ENCODE measurements at regions not wholly inside any gene's neighbourhood (a gene's known extent, or its start where the extent isn't known, plus 50 kb on each side); places are given as distances from the start of the nearest gene placed in this dataset.
"Not testable (repeated sequence)": the region's sequence is repeated elsewhere in the genome, so short reads cannot be mapped to it uniquely, and the experiment has no call there.

DNA sequence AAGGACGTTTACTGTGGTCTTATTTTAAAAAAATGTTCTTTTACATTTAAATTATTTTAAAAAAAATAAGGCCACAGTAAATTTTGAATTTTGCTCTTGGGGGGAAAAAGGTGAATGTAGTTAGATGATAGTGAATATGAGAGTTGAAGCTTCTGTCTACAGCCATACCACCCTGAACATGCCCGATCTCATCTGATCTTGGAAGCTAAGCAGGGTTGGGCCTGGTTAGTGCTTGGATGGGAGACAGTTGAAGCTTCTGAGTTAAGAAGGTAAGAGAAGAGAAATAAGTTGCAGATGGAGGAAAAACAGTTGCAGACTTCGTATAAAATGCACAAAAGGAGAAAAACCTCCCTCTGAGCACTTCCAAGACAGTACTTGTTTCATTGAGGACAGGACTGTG, 115.6 kb upstream of the NR3C2 start:
- no peak for DNase-seq

DNA sequence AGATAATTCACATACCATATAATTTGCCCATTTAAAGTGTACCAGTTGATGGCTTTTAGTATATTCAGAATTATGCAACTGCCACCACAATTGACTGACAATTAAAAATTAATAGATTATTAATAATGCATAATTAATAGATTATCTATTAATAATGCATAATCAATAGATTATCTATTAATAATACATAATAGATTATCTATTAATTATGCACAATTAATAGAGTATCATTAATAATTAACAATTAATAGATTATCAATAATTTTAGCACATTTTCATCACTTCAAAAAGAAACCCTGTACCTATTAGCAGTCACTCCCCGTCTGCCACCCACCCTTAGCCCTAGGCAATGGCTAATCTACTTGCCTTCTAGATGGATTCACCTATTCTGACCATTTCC, 108.6 kb upstream of the NR3C2 start:
- no peak for DNase-seq

DNA sequence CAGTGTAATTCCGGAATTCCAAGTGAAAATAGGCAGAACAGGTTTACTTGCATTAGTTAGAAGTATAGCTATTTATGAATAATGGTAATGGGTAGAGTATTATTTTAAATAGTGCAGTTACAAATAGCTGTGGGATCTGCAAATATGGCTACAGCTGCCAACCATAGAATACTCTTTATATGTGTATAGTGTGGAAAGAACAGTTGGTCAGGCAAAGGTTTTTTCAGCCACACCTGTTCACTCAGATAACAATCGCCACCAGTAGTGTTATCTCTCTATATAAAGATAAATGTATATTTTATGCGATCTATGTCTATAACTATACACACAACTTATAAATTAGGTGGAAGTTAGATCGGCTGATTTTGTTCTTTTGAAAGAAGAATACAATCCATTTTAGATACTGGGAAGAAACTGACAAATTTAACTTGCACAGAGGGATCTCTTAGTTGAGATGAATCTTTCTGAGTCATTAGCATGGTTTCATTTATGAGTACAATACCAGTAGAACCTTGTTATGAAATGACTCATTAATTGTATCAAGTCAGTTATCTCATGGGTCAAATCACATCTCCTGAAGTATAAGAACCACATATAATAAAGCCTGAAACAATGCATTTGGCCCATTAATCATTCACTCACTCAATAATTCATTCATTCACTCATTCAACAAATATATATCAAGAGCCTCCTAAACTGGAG, 100.9 kb upstream of the NR3C2 start:
- no peak for DNase-seq

DNA sequence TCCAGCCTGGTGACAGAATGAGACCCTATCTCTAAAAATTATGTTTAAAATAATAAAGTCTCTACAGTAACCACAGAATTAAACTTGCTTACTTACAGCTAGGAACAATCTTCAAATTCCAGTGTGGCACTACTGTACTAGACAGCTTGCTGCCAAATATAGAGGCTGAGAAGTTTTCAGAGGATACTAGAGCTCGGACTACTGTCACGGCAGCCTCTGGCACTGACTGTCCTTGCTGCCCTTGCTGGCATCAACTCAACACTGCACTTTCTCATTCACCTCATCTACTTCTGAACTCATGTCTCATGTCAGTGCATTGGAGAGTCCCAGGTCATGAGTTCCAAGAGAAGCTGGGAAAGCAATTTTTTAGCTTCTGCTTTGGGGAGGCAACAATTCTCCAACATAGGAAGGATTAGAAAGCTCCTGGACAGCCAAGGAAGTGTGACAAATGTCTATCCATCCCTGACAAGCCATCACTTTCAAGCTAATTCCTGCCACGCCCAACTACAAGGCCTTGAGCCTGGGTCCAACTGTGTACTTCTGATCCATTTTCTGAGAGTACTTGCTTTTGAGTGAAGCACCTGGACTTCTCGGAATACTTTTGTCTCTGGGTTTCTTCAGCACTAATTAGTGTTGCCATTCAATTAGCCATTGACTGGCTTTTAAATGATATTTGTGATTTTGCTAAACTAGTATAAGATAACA, 98.6 kb upstream of the NR3C2 start:
- DNase-seq, result no peak

DNA sequence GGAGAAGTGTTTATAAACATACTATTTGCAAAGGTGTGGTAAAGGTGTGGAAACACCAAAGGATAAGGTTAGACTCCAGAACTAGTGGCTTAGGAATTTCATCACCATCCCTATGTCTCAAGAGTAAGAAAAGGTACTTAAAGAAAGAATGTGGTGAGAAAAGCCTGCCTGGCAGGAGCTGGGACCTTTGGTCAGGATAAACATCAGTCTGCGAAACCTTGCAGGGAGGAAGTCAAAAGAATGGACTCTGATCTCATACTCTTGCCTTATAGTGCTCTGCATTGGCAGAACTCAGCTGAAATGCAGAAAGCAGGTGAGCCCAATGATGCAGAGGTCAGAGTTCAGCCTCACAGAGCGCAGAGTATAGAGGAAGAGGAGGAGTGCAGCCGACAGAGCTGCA, 97.2 kb upstream of the NR3C2 start:
- DNase-seq, result no peak

DNA sequence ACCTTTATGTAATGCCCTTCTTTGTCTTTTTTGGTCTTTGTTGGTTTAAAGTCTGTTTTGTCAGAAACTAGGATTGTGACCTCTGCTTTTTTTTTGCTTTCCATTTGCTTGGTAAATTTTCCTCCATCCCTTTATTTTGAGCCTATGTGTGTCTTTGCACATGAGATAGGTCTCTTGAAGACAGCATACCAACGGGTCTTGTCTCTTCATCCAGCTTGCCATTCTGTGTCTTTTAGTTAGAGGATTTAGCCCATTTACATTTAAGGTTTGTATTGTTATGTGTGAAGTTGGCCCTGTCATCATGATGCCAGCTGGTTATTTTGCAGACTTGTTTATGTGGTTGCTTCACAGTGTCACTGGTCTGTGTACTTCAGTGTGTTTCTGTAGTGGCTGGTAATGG, 91.6 kb upstream of the NR3C2 start:
- not testable (repeated sequence) for DNase-seq

DNA sequence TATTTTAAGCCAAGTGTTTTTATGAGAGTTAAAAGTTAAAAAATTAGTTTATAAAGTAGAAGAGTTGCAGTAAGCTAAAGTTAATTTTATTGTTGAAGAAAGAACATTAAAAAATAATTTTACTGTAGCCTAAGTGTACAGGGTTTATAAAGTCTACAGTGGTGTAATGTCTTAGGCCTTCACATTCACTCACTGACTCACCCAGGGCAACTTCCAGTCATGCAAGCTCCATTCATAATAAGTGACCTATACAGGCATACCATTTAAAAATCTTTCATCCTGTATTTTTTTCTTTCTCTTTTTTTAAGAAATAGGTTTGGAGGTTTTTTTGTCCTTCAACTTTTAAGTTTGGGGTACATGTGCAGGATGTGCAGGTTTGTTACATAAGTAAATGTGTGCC, 87.9 kb upstream of the NR3C2 start:
- DNase-seq, result no peak

DNA sequence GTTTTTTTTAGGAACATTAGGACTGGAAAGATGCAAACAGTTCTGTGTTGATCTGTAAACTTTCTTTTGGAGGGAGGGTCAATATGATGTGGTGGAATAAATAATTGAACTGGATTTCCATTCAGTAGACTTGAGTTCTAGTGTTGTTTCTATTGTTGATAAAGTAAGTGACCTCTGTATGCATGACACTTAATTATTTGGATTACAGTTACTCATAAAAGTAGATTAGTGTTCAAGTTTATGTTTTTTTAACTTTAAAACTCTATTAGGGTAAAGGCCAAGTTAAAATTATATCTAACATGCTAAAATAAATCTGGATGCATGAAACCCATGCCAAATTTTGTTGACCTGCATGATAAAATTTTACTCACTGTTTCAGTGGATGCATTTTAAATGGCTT, 85.4 kb upstream of the NR3C2 start:
- DNase-seq, result no peak

DNA sequence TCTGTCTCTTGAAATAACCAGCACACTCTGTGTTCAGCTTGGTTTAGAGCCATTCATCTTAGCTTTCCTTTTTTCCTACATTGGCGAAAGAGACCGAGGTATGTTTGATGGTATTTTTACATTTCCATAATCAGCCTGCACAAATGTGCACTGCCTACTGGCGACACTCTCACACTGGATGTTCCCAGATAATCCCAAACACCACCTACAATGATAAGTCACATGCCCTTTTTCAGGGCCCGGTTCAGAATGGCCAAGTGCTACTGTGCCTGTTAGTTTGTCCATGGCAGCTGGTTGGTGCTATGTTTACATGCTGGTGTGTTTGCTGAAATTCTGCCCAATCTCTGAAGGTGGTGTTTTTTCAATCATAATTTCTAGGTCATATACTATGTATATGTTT, 80.8 kb upstream of the NR3C2 start:
- DNase-seq, result no peak

DNA sequence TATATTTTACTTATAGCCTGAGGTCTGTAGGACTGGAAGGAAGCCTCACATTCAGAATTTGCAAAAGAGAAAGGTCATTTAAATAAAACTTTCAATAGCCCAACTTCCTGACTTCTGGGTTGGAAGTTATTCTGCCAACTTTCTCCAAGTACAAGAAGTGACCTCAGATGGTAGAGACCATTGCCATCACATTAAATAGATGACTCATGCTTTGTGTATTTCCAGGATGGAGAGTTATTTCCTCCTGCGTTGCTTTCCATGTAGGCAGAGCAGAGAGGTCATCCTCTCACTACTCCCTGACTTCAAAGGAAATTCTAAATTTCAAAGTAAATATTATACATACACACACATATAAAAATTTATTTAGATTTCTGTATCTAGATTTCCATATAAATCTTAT, 73.0 kb upstream of the NR3C2 start:
- DNase-seq, result no peak

DNA sequence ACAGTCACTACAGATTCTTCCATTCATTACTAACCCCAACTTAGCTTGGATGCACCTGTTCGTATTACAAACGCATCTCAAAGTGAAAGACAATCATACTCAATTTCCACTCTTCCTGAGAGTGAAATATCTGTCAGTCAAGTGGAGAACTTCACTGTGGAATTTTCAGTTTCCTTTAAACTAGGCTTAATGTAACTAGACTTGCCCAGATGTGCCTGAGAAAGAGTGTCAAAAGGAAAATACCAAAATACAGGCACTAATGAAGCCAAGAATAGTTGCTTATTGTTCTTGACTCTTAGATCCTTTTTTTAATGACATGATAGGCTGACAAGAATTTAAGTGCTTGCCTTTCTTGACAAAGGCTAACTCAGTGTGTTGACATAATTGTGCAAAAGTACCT, 72.4 kb upstream of the NR3C2 start:
- no peak for DNase-seq

DNA sequence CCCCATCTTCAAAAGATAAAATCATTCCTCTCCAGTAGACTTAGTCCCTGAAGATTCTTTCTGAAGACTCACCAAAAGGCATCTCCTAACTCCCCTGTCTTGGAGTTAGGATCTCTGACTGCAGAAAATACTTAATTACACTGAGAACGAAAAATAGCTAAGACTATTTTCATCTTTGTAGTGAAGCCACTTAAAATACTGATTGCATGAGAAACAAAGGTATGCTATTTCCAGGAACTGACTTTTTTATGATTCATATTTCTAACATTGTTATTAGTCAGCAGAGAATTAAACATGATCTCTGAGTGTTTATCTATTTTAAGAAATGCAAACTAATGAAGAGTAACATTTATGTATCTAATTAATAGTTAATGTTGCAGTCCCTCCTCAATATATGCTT, 71.8 kb upstream of the NR3C2 start:
- no peak for DNase-seq

DNA sequence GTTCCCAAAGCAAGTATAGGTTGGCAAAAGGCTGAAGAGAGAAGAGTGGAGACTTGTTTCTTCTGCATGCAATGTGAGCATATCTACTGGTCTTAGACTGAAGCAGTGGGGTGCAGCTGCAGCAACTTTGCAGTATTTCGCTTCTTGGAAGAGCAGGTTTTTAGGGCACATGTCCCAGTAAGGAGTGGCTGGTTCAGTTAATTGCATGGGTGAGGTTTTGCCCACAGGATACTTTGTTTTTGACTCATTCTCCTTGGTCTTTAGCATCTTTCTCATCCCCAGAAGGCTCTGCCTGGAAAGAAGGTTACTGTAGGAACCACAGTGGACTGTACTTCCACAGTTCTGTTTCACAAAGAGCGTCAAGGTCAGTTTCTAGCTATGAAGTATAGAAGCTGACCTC, 68.0 kb upstream of the NR3C2 start:
- no peak for DNase-seq

DNA sequence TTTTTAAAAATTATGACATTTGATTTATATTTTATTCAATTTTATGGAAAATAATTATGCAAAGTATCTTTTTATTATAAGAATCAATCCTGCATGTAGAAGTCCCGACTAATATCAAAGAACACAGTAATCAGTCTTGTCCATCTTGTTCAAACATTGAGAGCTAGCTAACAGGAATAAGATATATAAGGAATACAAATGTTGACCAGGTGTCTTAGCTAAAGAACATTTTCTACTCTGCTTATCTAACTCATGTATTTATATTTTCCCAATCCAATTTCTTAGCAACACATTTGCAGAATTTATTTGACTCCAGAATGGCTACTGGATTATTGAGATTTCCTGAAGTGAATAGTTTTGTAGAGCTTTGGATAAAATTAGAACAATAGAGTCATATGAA, 61.5 kb upstream of the NR3C2 start:
- DNase-seq, result no peak

DNA sequence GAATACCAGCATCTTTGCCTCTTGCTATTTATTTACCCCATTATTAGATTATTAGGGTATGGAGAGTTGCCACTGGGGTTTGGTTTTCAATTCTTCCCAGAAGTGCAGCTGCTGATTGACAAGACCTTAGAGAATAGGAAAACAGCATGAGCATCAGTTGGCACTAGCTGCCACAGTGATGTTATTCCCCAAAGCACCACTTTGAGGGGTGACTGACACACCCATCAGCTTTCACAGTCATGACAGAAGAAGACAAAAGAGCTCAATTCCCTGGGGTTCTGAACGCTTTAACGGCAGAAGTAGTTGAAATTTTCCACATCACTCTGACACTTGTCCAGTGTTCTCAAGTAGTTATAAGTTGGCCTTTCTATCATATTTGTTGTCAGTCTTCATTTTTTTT, 55.0 kb upstream of the NR3C2 start:
- DNase-seq, result no peak

DNA sequence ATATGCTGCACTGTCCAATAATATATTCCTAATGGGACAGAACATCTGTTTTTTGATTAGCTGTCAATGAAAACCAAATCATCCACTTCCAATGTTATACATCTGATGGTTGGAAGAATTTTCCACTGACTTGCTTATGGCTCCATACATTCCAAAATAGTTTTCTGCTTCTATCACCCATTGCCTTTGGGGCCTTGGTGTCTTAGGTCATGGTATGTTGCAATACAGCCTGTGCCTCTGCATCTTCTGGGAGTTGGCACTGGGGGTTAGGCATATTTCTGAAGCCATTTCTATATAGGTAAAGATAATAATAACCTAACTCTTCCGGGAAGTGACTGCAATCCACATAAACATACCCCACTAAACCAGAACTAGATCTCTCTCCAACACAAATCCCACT, 53.2 kb upstream of the NR3C2 start:
- no peak for DNase-seq

Data from hypothalamus (tissue), 51 donors.